GM18498 (cell line): ENCODE measurements at regions not wholly inside any gene's neighbourhood (a gene's known extent, or its start where the extent isn't known, plus 50 kb on each side); places are given as distances from the start of the nearest gene placed in this dataset.

Experiments
- ATAC-seq: cut with Tn5 transposase; IDR thresholded peaks from one replicate; pipeline ENCODE4 v1.9.1; 2021; ENCODE audit warnings: mild to moderate bottlenecking, moderate library complexity; ENCODE audit not compliant: unreplicated experiment

- ATAC-seq = no peak
These were observed 54.5 kb downstream of the ADRA2A start for GRCh38 chr10:111131168-111131799.

- no peak for ATAC-seq
These were observed 60.2 kb downstream of the ADRA2A start for GRCh38 chr10:111137007-111137406.

GRCh38 chr10:111137587-111137986, 60.8 kb downstream of the ADRA2A start:
- no peak for ATAC-seq

- ATAC-seq = no peak
These were observed 61.7 kb downstream of the ADRA2A start for GRCh38 chr10:111138544-111138943.

- ATAC-seq = no peak
These were observed 62.7 kb downstream of the ADRA2A start for GRCh38 chr10:111139567-111139966.

- ATAC-seq = no peak
These were observed 65.4 kb downstream of the ADRA2A start for GRCh38 chr10:111142092-111142768.

GRCh38 chr10:111146025-111146640, 69.3 kb downstream of the ADRA2A start:
- ATAC-seq = no peak

GRCh38 chr10:111148025-111148424, 71.2 kb downstream of the ADRA2A start:
- ATAC-seq = no peak

GRCh38 chr10:111148440-111148839, 71.6 kb downstream of the ADRA2A start:
- no peak for ATAC-seq

GRCh38 chr10:111150691-111151090, 73.9 kb downstream of the ADRA2A start:
- no peak for ATAC-seq

- no peak for ATAC-seq
These were observed 74.9 kb downstream of the ADRA2A start for GRCh38 chr10:111151595-111152307.

- ATAC-seq = no peak
These were observed 79.9 kb downstream of the ADRA2A start for GRCh38 chr10:111156754-111157153.

- ATAC-seq = no peak
These were observed 81.8 kb downstream of the ADRA2A start for GRCh38 chr10:111158595-111158994.

GRCh38 chr10:111161109-111161874, 84.5 kb downstream of the ADRA2A start:
- ATAC-seq = no peak

- ATAC-seq = no peak
These were observed 94.4 kb downstream of the ADRA2A start for GRCh38 chr10:111171183-111171582.

GRCh38 chr10:111175787-111176186, 99.0 kb downstream of the ADRA2A start:
- no peak for ATAC-seq

GRCh38 chr10:111177379-111177778, 100.5 kb downstream of the ADRA2A start:
- no peak for ATAC-seq

- no peak for ATAC-seq
These were observed 102.7 kb downstream of the ADRA2A start for GRCh38 chr10:111179514-111179913.

GRCh38 chr10:111186358-111186757, 109.5 kb downstream of the ADRA2A start:
- no peak for ATAC-seq

- ATAC-seq = no peak
These were observed 110.3 kb downstream of the ADRA2A start for GRCh38 chr10:111187096-111187495.

GRCh38 chr10:111199587-111199986, 122.8 kb downstream of the ADRA2A start:
- no peak for ATAC-seq
